HuH-7 (cell line): ENCODE measurements at regions not wholly inside any gene's neighbourhood (a gene's known extent, or its start where the extent isn't known, plus 50 kb on each side); places are given as distances from the start of the nearest gene placed in this dataset.
A peak's percentile ranks its signal among the peaks of the same experiment; 100 is the strongest.

Experiments used
- DNase-seq: peaks from one replicate; pipeline ENCODE4 v3.0.0; 2011; ENCODE audit warnings: low spot score

- DNase-seq: no peak
Measured at GRCh38 chr4:8698341-8699062, 105.9 kb downstream of the CPZ start.

DNA sequence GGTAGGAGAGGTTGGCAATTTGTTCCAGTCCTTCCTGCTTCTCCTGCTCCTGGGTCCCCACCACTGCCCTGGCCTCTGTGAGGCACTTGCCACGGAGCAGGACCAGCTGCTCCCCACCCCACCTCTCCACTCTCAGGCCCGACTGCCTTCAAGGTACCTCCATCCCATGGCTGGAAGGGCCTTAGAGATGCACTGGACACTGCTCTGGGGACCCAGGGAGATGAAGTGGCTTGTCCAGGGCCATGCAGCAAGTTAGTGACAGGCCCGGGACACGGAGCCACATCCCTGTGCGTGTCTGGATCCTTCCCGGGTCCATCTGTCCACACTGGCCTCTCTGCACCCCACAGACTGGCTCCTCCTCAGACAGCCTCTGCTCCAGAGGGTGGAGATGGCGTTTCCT, 105.3 kb downstream of the CPZ start:
- no peak for DNase-seq

DNA sequence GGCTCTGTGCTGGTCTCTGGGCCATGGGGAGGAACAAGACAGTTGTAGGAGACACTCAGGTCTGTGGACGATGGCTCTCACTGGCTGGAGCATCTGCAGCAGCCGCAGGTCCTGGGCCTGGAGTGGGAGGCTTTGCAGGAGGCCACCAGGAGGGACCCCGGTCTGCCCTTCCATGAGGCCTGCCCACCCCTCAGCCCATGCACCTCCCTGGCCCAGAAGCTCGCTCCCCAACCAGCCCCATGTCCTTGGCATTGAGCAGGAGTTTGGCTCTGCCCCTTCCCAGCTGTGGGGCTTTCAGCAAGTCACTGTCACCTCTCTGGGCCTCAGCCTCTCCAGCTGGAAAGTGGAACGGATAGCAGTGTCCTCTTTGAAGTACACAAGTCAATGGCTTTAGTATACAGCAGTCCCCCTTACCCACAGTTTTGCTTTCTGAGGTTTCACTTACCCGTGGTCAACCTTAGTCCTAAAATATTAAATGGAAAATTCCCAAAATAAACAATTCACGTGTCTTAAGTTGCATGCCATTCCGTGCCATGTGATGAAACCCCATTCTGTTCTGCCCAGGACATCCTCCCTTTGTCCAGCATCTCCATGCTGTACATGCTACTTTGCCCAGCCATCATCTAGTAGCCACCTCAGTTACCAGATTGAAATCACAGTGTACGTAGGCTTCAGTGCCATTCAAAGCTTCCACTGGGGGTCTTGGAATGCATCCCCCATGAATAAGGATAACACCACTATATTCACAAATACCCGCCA, 104.0 kb downstream of the CPZ start:
- DNase-seq: no peak

- no peak for DNase-seq
Measured at GRCh38 chr4:8695237-8696219, 103.0 kb downstream of the CPZ start.

- no peak for DNase-seq
Measured at GRCh38 chr4:8694651-8695151, 102.1 kb downstream of the CPZ start.

- no peak for DNase-seq
Measured at GRCh38 chr4:8694226-8694625, 101.7 kb downstream of the CPZ start.

GRCh38 chr4:8691151-8691775, 98.7 kb downstream of the CPZ start:
- no peak for DNase-seq

GRCh38 chr4:8690216-8691150, 97.9 kb downstream of the CPZ start:
- no peak for DNase-seq

GRCh38 chr4:8689741-8690140, 97.2 kb downstream of the CPZ start:
- no peak for DNase-seq

DNA sequence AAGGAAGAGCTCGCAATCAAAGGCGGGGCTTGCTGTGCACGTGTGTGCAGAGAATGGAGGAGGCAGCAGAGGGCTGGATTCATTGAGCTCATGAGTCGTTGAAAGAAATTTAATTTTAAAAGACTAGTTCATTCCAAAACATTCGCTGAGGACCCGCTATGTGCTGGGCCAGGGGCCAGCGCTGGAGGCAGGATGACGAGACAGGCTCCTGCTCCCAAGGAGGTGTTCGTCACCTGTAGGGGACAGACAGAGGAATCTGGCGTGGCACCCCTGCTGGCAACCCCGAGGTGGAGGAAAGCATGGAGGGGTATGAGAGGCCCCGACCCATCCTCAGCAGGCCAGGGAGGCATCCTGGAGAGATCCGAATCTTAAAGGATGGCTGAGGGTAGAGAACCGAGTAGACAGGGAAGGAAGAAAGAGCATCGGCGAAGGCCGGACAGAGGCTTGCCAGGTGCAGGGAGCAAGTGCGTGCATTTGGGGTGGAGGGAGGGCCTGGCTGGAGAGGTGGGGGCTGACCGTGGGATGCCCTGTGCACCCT, 96.4 kb downstream of the CPZ start:
- DNase-seq: no peak

GRCh38 chr4:8688041-8688907, 95.7 kb downstream of the CPZ start:
- DNase-seq: peak; percentile 55

DNA sequence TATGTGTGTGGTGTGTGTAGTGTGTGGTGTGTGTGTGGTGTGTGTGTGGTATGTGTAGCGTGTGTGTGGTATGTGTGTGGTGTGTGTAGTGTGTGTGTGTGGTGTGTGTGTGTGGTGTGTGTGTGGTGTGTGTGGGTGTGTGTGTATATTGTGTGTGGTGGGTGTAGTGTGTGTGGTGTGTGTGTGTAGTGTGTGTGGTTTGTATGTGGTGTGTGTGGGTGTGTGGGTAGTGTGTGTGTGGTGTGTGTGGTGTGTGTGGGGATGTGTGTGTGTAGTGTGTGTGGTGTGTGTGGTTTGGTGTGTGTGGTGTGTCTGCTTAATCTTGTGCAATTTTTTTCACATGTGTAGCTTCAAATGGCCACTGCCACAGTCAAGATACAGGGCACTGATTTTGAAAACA, 94.5 kb downstream of the CPZ start:
- no peak for DNase-seq

- no peak for DNase-seq
Measured at GRCh38 chr4:8685831-8686230, 93.3 kb downstream of the CPZ start.

GRCh38 chr4:8683462-8683861, 90.9 kb downstream of the CPZ start:
- no peak for DNase-seq

- DNase-seq: no peak
Measured at GRCh38 chr4:8682725-8683124, 90.2 kb downstream of the CPZ start.

GRCh38 chr4:8682296-8682695, 89.7 kb downstream of the CPZ start:
- DNase-seq: no peak

DNA sequence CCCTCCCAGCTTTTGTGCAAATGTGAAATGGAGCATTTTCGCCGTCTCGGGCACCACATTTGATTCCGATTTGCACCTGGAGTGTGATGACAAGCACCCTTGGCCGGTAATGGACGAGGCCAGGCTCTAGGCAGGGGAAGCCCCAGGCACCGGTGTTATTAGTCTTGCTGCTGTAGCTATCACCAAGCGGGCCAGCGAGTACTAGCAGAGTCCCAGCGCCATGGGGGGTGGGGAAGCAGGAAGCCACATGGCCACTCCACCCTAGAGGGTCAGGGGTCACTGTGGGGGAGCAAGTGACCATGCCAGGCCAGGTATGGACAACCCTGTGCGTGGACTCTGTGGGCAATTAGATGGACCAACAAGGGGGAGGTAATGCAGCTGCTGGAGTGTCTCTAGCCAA, 88.8 kb downstream of the CPZ start:
- DNase-seq: no peak

GRCh38 chr4:8679032-8679431, 86.5 kb downstream of the CPZ start:
- DNase-seq: no peak

DNA sequence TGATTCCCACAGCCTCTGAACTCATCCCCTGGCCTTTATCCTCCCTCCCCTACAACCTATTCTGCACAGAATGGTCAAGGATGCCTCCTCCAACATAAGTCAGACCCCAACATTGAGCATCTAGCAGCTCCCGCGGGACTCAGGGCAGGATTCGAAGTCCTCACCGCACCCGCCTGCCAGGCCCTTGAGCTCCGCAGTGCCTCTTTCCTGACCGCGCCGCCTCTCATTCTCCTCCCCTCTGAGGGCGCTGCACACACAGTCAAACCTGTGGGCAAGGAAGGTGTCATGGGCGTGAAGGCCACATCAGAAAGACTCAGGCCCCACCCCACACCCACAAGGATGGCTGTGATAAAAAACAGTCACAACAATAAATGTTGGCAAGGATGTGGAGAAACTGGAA, 84.1 kb downstream of the CPZ start:
- no peak for DNase-seq
